Lower leg skin (tissue), 3 donors: ENCODE measurements at regions not wholly inside any gene's neighbourhood (a gene's known extent, or its start where the extent isn't known, plus 50 kb on each side); places are given as distances from the start of the nearest gene placed in this dataset.

Source experiments
- CTCF ChIP-seq, 3 donors: fragments of 450-650 bp; IDR thresholded peaks; one replicate each; pipeline ENCODE4 v1.5.1; 2016; ENCODE audit warnings: antibody characterized with exemption in 3 of 3, mild to moderate bottlenecking in 3 of 3, moderate library complexity in 2 of 3
- POLR2A ChIP-seq, 2 donors: fragments of 450-650 bp; IDR thresholded peaks; one replicate each; pipeline ENCODE4 v1.6.1; 2016 to 2017; ENCODE audit warnings: antibody characterized with exemption in 2 of 2, mild to moderate bottlenecking in 1 of 2, moderate library complexity in 1 of 2

DNA sequence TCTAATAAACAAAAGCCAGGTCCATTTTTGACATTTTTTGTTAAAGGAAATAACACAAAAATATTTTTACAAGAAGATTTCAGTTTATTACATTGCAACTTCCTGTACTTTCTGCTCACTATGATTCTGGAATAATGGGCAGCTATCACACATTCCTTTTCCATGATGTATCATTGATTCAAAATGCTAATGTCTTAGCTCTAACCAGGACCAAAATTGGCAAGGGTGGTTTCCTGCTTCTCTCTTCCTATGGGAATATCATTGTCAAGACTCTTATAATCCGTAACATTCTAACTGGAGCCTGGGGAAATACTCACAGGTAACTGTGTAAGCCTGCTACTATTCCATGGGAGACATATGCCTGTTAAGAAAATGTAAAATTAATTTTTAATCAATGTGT, 218.6 kb downstream of the DCAF12L2 start:
- TF ChIP-seq POLR2A (IDR thresholded peaks at IDR 0.05) (no peak), CTCF (IDR thresholded peaks at IDR 0.05) (no peak)
